ENCODE measurements at regions not wholly inside any gene's neighbourhood (a gene's known extent, or its start where the extent isn't known, plus 50 kb on each side); places are given as distances from the start of the nearest gene placed in this dataset.

GRCh38 chr15:62390791-62391640 lies 225.9 kb upstream of the C2CD4B start:
- peak overlapping the region; percentile 92 for H3K9ac ChIP-seq (ENCODE audit: low read length)
- H3K9me3 ChIP-seq (ENCODE audit: low read length) = no peaks in the 10 kb centered on the region
- no peaks in the 10 kb centered on the region for H3K27me3 ChIP-seq (ENCODE audit: insufficient read depth, low read depth, low read length)
- H3F3A ChIP-seq (ENCODE audit: insufficient read depth, low read length, poor library complexity, severe bottlenecking) = peaks cover 4% of the 10 kb centered on the region
- peak overlapping the region; percentile 44 for H3K27ac ChIP-seq (ENCODE audit: low read length)
- H3K36me3 ChIP-seq (ENCODE audit: insufficient read depth, low read length) = no peaks in the 10 kb centered on the region
- peak overlapping the region; percentile 46 for H2AFZ ChIP-seq (ENCODE audit: low read depth, low read length)
- peak overlapping the region; percentile 99 for H3K4me3 ChIP-seq (ENCODE audit: low read length)
- no peaks in the 10 kb centered on the region for H3K9me2 ChIP-seq (ENCODE audit: insufficient read depth, low read length)
- H4K20me1 ChIP-seq (ENCODE audit: insufficient read depth) = no peaks in the 10 kb centered on the region
- TF ChIP-seq SMC3 (conservative IDR thresholded peaks at IDR 0.05; ENCODE audit: poor library complexity) (peak; percentile 0), EZH2 (IDR thresholded peaks at IDR 0.05; ENCODE audit: borderline replicate concordance, insufficient read depth, low read length, poor library complexity, severe bottlenecking) (no peak), RAD21 (conservative IDR thresholded peaks at IDR 0.05) (peak; percentile 31), MXI1 (conservative IDR thresholded peaks at IDR 0.05; ENCODE audit: poor library complexity, severe bottlenecking) (no peak), EP300 (conservative IDR thresholded peaks at IDR 0.05; ENCODE audit: poor library complexity, severe bottlenecking) (no peak), POLR2AphosphoS5 (IDR thresholded peaks at IDR 0.05) (no peak), REST (IDR thresholded peaks at IDR 0.05; ENCODE audit: borderline replicate concordance) (no peak)
- peak overlapping the region; percentile 92 for H3K4me2 ChIP-seq (ENCODE audit: low read length)
- peaks cover 7% of the 10 kb centered on the region for H3K79me2 ChIP-seq (replicated peaks; ENCODE audit: insufficient read depth, low read length)

GRCh38 chr15:62391641-62392262 lies 226.7 kb upstream of the C2CD4B start:
- no peaks in the 10 kb centered on the region for H4K20me1 ChIP-seq (ENCODE audit: insufficient read depth)
- H3K36me3 ChIP-seq (ENCODE audit: insufficient read depth, low read length) = no peaks in the 10 kb centered on the region
- H3K9ac ChIP-seq (ENCODE audit: low read length) = peak overlapping the region; percentile 92
- no peaks in the 10 kb centered on the region for H3K9me2 ChIP-seq (ENCODE audit: insufficient read depth, low read length)
- no peak for TF ChIP-seq TAF1 (IDR thresholded peaks at IDR 0.05; ENCODE audit: low read depth)
- peak; percentile 71 for TF ChIP-seq MXI1 (conservative IDR thresholded peaks at IDR 0.05; ENCODE audit: poor library complexity, severe bottlenecking)
- peak; percentile 70 for TF ChIP-seq SMC3 (conservative IDR thresholded peaks at IDR 0.05; ENCODE audit: poor library complexity)
- TF ChIP-seq EP300 (conservative IDR thresholded peaks at IDR 0.05; ENCODE audit: poor library complexity, severe bottlenecking) = no peak
- no peak for TF ChIP-seq REST (IDR thresholded peaks at IDR 0.05; ENCODE audit: borderline replicate concordance)
- TF ChIP-seq EZH2 (IDR thresholded peaks at IDR 0.05; ENCODE audit: borderline replicate concordance, insufficient read depth, low read length, poor library complexity, severe bottlenecking) = no peak
- peak; percentile 9 for TF ChIP-seq POLR2AphosphoS5 (IDR thresholded peaks at IDR 0.05)
- TF ChIP-seq RAD21 (conservative IDR thresholded peaks at IDR 0.05) = peak; percentile 71
- TF ChIP-seq, protein P1, sequence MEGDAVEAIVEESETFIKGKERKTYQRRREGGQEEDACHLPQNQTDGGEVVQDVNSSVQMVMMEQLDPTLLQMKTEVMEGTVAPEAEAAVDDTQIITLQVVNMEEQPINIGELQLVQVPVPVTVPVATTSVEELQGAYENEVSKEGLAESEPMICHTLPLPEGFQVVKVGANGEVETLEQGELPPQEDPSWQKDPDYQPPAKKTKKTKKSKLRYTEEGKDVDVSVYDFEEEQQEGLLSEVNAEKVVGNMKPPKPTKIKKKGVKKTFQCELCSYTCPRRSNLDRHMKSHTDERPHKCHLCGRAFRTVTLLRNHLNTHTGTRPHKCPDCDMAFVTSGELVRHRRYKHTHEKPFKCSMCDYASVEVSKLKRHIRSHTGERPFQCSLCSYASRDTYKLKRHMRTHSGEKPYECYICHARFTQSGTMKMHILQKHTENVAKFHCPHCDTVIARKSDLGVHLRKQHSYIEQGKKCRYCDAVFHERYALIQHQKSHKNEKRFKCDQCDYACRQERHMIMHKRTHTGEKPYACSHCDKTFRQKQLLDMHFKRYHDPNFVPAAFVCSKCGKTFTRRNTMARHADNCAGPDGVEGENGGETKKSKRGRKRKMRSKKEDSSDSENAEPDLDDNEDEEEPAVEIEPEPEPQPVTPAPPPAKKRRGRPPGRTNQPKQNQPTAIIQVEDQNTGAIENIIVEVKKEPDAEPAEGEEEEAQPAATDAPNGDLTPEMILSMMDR (IDR thresholded peaks at IDR 0.05; ENCODE audit: poor library complexity, severe bottlenecking) = peak; percentile 65
- H3K27me3 ChIP-seq (ENCODE audit: insufficient read depth, low read depth, low read length) = no peaks in the 10 kb centered on the region
- peaks cover 7% of the 10 kb centered on the region for H3K79me2 ChIP-seq (replicated peaks; ENCODE audit: insufficient read depth, low read length)
- peak overlapping the region; percentile 46 for H2AFZ ChIP-seq (ENCODE audit: low read depth, low read length)
- H3K27ac ChIP-seq (ENCODE audit: low read length) = no peak overlapping the region
- peak overlapping the region; percentile 92 for H3K4me2 ChIP-seq (ENCODE audit: low read length)
- peak overlapping the region; percentile 99 for H3K4me3 ChIP-seq (ENCODE audit: low read length)
- H3F3A ChIP-seq (ENCODE audit: insufficient read depth, low read length, poor library complexity, severe bottlenecking) = peaks cover 4% of the 10 kb centered on the region
- H3K9me3 ChIP-seq (ENCODE audit: low read length) = no peaks in the 10 kb centered on the region
